Ovary (tissue), 7 donors: ENCODE measurements at regions not wholly inside any gene's neighbourhood (a gene's known extent, or its start where the extent isn't known, plus 50 kb on each side); places are given as distances from the start of the nearest gene placed in this dataset.

Experiments used
- DNase-seq, 5 donors: peaks; one replicate each; pipeline ENCODE4 v3.0.0-alpha.2; 2019 to 2020
- H3K27ac ChIP-seq, 2 donors: fragments of 200-600 bp; one replicate each; pipeline versions ENCODE4 v1.5.1 to v1.8.0; 2019 to 2022
- H3K27me3 ChIP-seq: fragments of 200-600 bp; one replicate; pipeline ENCODE4 v1.8.0; 2022
- H3K36me3 ChIP-seq: fragments of 200-600 bp; sonication (generic); one replicate; pipeline ENCODE4 v1.5.1; 2019
- H3K4me1 ChIP-seq: one replicate; pipeline ENCODE4 v1.8.1; 2013; ENCODE audit warnings: mild to moderate bottlenecking, moderate library complexity; ENCODE audit not compliant: insufficient read depth
- H3K4me3 ChIP-seq: fragments of 200-600 bp; sonication (generic); one replicate; pipeline ENCODE4 v1.5.1; 2017
- H3K9me3 ChIP-seq, 2 donors: fragments of 200-600 bp in 1 of 2; sonication (generic) in 1 of 2; one replicate each; pipeline versions ENCODE4 v1.5.1 to v1.8.1; 2013 to 2019; ENCODE audit warnings: mild to moderate bottlenecking in 1 of 2, moderate library complexity in 1 of 2
- CTCF ChIP-seq, 3 donors: fragments of 450-650 bp in 2 of 3; fragments of 200-600 bp in 1 of 3; IDR thresholded peaks; one replicate each; pipeline versions ENCODE4 v1.5.1 to v1.8.0; 2016 to 2022; ENCODE audit warnings: antibody characterized with exemption in 3 of 3, mild to moderate bottlenecking in 1 of 3
- EP300 ChIP-seq: sonication (generic); formaldehyde crosslinking; IDR thresholded peaks from one replicate; pipeline ENCODE4 v1.6.1; 2017; ENCODE audit warnings: antibody characterized with exemption
- POLR2A ChIP-seq: fragments of 450-650 bp; IDR thresholded peaks from one replicate; pipeline ENCODE4 v1.6.1; 2017; ENCODE audit warnings: antibody characterized with exemption, mild to moderate bottlenecking, moderate library complexity
- WGBS, 3 donors: extraction: QIAGEN DNeasy Blood & Tissue Kit in 1 of 3; methylation state at CpG; one replicate each; pipeline versions ENCODE4 v1.1.5 to v1.1.7; 2013 to 2017; 5-methylcytosine and 5-hydroxymethylcytosine counted together
- intact Hi-C, 4 donors: fragments of 100-400 bp; cut with DNase I; formaldehyde crosslinking; loops; one replicate each; pipeline versions ENCODE4 v1.11.0 to v1.15.1; 2022 to 2023
- donor health status: DM: no; HTN: no; CAD: no; lungs with moderate emphysema.
- donor health status: DM: no; HTN: no; CAD: no.
- donor health status: Bipolar disorder and iron deficiency.
- donor health status: DM: no; HTN: no; CAD: no.
- donor health status: DM: yes; HTN: yes; CAD: no.

GRCh38 chr2:63772061-63772460 lies 69.6 kb upstream of the UGP2 start:
- 92 to 95% (median 94%) methylated on average over 3 of the region's 3 CpGs for WGBS, 3 donors
- TF ChIP-seq POLR2A, result no peak
- TF ChIP-seq CTCF (IDR thresholded peaks at IDR 0.05), result no peak
- H3K4me3 ChIP-seq, result no peak overlapping the region
- intact Hi-C loops, result no loop called here
- no peak overlapping the region for H3K27ac ChIP-seq
- no peaks in the 10 kb centered on the region for H3K27me3 ChIP-seq
- no peaks in the 10 kb centered on the region for H3K36me3 ChIP-seq
- DNase-seq, result no peak
- no peaks in the 10 kb centered on the region for H3K4me1 ChIP-seq
- no peaks in the 10 kb centered on the region for H3K9me3 ChIP-seq

GRCh38 chr2:63775191-63775590 lies 66.5 kb upstream of the UGP2 start:
- H3K4me3 ChIP-seq, result no peak overlapping the region
- no peaks in the 10 kb centered on the region for H3K27me3 ChIP-seq
- peaks cover 6% of the 10 kb centered on the region for H3K4me1 ChIP-seq
- TF ChIP-seq CTCF (IDR thresholded peaks at IDR 0.05) (no peak), POLR2A (no peak)
- WGBS, 3 donors, result 95 to 100% (median 97%) methylated on average over 1 of the region's 1 CpG
- no peaks in the 10 kb centered on the region for H3K36me3 ChIP-seq
- intact Hi-C loops, result no loop called here
- no peak overlapping the region for H3K27ac ChIP-seq
- no peak for DNase-seq
- no peaks in the 10 kb centered on the region for H3K9me3 ChIP-seq

- Histone ChIP-seq H3K4me3 (no peak overlapping the region), H3K27me3 (no peaks in the 10 kb centered on the region), H3K9me3 (no peaks in the 10 kb centered on the region), H3K27ac (no peak overlapping the region), H3K36me3 (no peaks in the 10 kb centered on the region), H3K4me1 (peaks cover 6% of the 10 kb centered on the region)
- DNase-seq, result no peak
- TF ChIP-seq EP300, result no peak
- WGBS, 3 donors, result 90 to 93% (median 92%) methylated on average over 2 of the region's 2 CpGs
- intact Hi-C loops, result no loop called here
Measured at GRCh38 chr2:63776382-63776781, 65.3 kb upstream of the UGP2 start.

- no peak overlapping the region for H3K4me3 ChIP-seq
- intact Hi-C loops, result no loop called here
- TF ChIP-seq POLR2A (no peak), EP300 (no peak), CTCF (IDR thresholded peaks at IDR 0.05) (no peak)
- H3K9me3 ChIP-seq, result no peaks in the 10 kb centered on the region
- DNase-seq, result no peak
- H3K4me1 ChIP-seq, result peaks cover 6% of the 10 kb centered on the region
- no peaks in the 10 kb centered on the region for H3K27me3 ChIP-seq
- no peak overlapping the region for H3K27ac ChIP-seq
- no peaks in the 10 kb centered on the region for H3K36me3 ChIP-seq
Measured at GRCh38 chr2:63777816-63778215, 63.9 kb upstream of the UGP2 start.

- 66 to 85% (median 68%) methylated on average over 2 of the region's 2 CpGs for WGBS, 3 donors
- peaks cover 6% of the 10 kb centered on the region for H3K4me1 ChIP-seq
- no peaks in the 10 kb centered on the region for H3K36me3 ChIP-seq
- intact Hi-C loops, result no loop called here
- H3K4me3 ChIP-seq, result no peak overlapping the region
- no peaks in the 10 kb centered on the region for H3K9me3 ChIP-seq
- H3K27ac ChIP-seq, result no peak overlapping the region
- no peak for DNase-seq
- TF ChIP-seq EP300 (no peak), POLR2A (no peak), CTCF (IDR thresholded peaks at IDR 0.05) (no peak)
- H3K27me3 ChIP-seq, result no peaks in the 10 kb centered on the region
Measured at GRCh38 chr2:63778391-63778790, 63.3 kb upstream of the UGP2 start.
